SK-N-SH (cell line): ENCODE measurements at regions not wholly inside any gene's neighbourhood (a gene's known extent, or its start where the extent isn't known, plus 50 kb on each side); places are given as distances from the start of the nearest gene placed in this dataset.

Source experiments
- CTCF ChIA-PET: fragments of 300-600, 350-600 bp; formaldehyde crosslinking; extraction: SDS; loops from one replicate; lab custom pipeline; 2021; lab: Yijun Ruan, JAX
- POLR2A ChIA-PET: fragments of 350-600 bp; sonication (Branson Sonifier 250); formaldehyde crosslinking; extraction: SDS; loops from one replicate; lab custom pipeline; 2020; ENCODE audit warnings: antibody characterized with exemption, inconsistent platforms; lab: Yijun Ruan, JAX
- DNase-seq: peaks from one replicate; pipeline ENCODE4 v3.0.0; 2012
- H2AFZ ChIP-seq: fragments of 200-600 bp; sonication (generic); 2 replicates; pipeline ENCODE4 v1.8.1; 2016; ENCODE audit warnings: antibody characterized with exemption, mild to moderate bottlenecking, low read depth
- H3F3A ChIP-seq: fragments of 200-600 bp; sonication (generic); replicated peaks from 2 replicates; pipeline ENCODE3; 2016; ENCODE audit warnings: antibody characterized with exemption, mild to moderate bottlenecking; ENCODE audit not compliant: insufficient read depth
- H3K27ac ChIP-seq, 2 experiments: fragments of 200-500 bp in 1 of 2; fragments of 200-600 bp in 1 of 2; sonication (Bioruptor generic) in 1 of 2; sonication (generic), shearing (Covaris generic) in 1 of 2; 2 replicates each; pipeline versions ENCODE4 v1.5.1 to v1.6.1; 2014 to 2016; ENCODE audit warnings: low read depth in 2 of 2, inconsistent platforms in 1 of 2, low read length in 1 of 2, mild to moderate bottlenecking in 1 of 2, mixed read lengths in 1 of 2
- H3K27me3 ChIP-seq: fragments of 200-600 bp; sonication (generic), shearing (Covaris generic); 2 replicates; pipeline ENCODE4 v1.6.1; 2016; ENCODE audit warnings: mixed run types; ENCODE audit not compliant: insufficient read depth
- H3K36me3 ChIP-seq, 2 experiments: fragments of 200-500 bp in 1 of 2; fragments of 200-600 bp in 1 of 2; sonication (Bioruptor generic) in 1 of 2; sonication (generic) in 1 of 2; replicated peaks in 1 of 2; 2 replicates each; pipeline versions ENCODE3 to v1.5.1; 2014 to 2016; ENCODE audit warnings: low read length in 1 of 2, mild to moderate bottlenecking in 1 of 2; ENCODE audit not compliant: insufficient read depth in 2 of 2, control insufficient read depth in 1 of 2
- H3K4me1 ChIP-seq, 2 experiments: fragments of 200-500 bp in 1 of 2; fragments of 200-600 bp in 1 of 2; sonication (Bioruptor generic) in 1 of 2; sonication (generic), shearing (Covaris generic) in 1 of 2; 2 replicates each; pipeline versions ENCODE4 v1.5.1 to v1.6.1; 2014 to 2016; ENCODE audit warnings: low read depth in 1 of 2, low read length in 1 of 2, mixed run types in 1 of 2; ENCODE audit not compliant: insufficient read depth in 2 of 2, control insufficient read depth in 1 of 2
- H3K4me2 ChIP-seq: fragments of 200-600 bp; sonication (generic), shearing (Covaris generic); 2 replicates; pipeline ENCODE4 v1.6.1; 2017; ENCODE audit warnings: mixed run types
- H3K4me3 ChIP-seq, 2 experiments: fragments of 200-500 bp in 1 of 2; fragments of 200-600 bp in 1 of 2; sonication (Bioruptor generic) in 1 of 2; sonication (generic), shearing (Covaris generic) in 1 of 2; 2 replicates each; pipeline versions ENCODE4 v1.5.1 to v1.8.1; 2014 to 2016; ENCODE audit warnings: low read depth in 2 of 2, inconsistent platforms in 1 of 2, low read length in 1 of 2, mild to moderate bottlenecking in 1 of 2, mixed read lengths in 1 of 2, moderate library complexity in 1 of 2
- H3K79me2 ChIP-seq: fragments of 200-600 bp; sonication (generic); 2 replicates; pipeline ENCODE4 v1.8.1; 2017; ENCODE audit warnings: mild to moderate bottlenecking; ENCODE audit not compliant: insufficient read depth
- H3K9ac ChIP-seq: fragments of 200-600 bp; sonication (generic); 2 replicates; pipeline ENCODE4 v1.6.1; 2017; ENCODE audit warnings: mixed run types
- H3K9me2 ChIP-seq: fragments of 200-600 bp; sonication (generic); 2 replicates; pipeline ENCODE4 v1.6.1; 2017; ENCODE audit warnings: mixed run types
- H3K9me3 ChIP-seq: fragments of 200-600 bp; sonication (generic); 2 replicates; pipeline ENCODE4 v1.6.1; 2017; ENCODE audit warnings: mixed run types, mild to moderate bottlenecking, moderate library complexity
- H4K20me1 ChIP-seq: fragments of 200-600 bp; sonication (generic); 2 replicates; pipeline ENCODE4 v1.6.1; 2017; ENCODE audit warnings: mild to moderate bottlenecking, mixed run types; ENCODE audit not compliant: insufficient read depth
- CTCF ChIP-seq: fragments of 200-600 bp; sonication (generic); IDR thresholded peaks from 2 replicates; pipeline ENCODE4 v1.6.1; 2017; ENCODE audit warnings: antibody characterized with exemption, mild to moderate bottlenecking, moderate library complexity
- ELF1 ChIP-seq: IDR thresholded peaks from 2 replicates; pipeline ENCODE4 v1.4.0; 2012
- FOSL2 ChIP-seq: IDR thresholded peaks from 2 replicates; pipeline ENCODE4 v1.4.0; 2012; ENCODE audit warnings: low read depth, mild to moderate bottlenecking, moderate library complexity, borderline replicate concordance
- FOXJ3 ChIP-seq: sonication (generic); formaldehyde crosslinking; IDR thresholded peaks from 2 replicates; pipeline ENCODE4 v1.5.1; 2020; ENCODE audit warnings: mild to moderate bottlenecking, missing genetic modification reagents
- FOXM1 ChIP-seq: IDR thresholded peaks from 2 replicates; pipeline ENCODE4 v1.4.0; 2012; ENCODE audit warnings: low read depth, mild to moderate bottlenecking
- GABPA ChIP-seq: IDR thresholded peaks from 2 replicates; pipeline ENCODE4 v1.4.0; 2012; ENCODE audit warnings: low read depth, mild to moderate bottlenecking
- GATA2 ChIP-seq: sonication (generic); formaldehyde crosslinking; IDR thresholded peaks from 2 replicates; pipeline ENCODE4 v1.5.0; 2020; ENCODE audit warnings: mild to moderate bottlenecking, missing genetic modification reagents
- MAX ChIP-seq: IDR thresholded peaks from 2 replicates; pipeline ENCODE4 v1.4.0; 2012; ENCODE audit warnings: low read depth
- MEF2A ChIP-seq: IDR thresholded peaks from 2 replicates; pipeline ENCODE4 v1.4.0; 2012; ENCODE audit warnings: low read depth, borderline replicate concordance
- POLR2AphosphoS5 ChIP-seq: IDR thresholded peaks from 2 replicates; pipeline ENCODE4 v1.6.1; 2012; ENCODE audit warnings: low read depth, low read length
- RAD21 ChIP-seq: IDR thresholded peaks from 2 replicates; pipeline ENCODE4 v1.6.1; 2012; ENCODE audit warnings: mild to moderate bottlenecking, low read length
- RCOR1 ChIP-seq: fragments of 150-350 bp; IDR thresholded peaks from 2 replicates; pipeline ENCODE4 v1.6.1; 2017; ENCODE audit warnings: antibody characterized with exemption, low read length
- SIN3A ChIP-seq: IDR thresholded peaks from 2 replicates; pipeline ENCODE4 v1.6.1; 2012; ENCODE audit warnings: low read depth, mild to moderate bottlenecking, low read length, moderate library complexity, borderline replicate concordance
- TAF1 ChIP-seq: IDR thresholded peaks from 2 replicates; pipeline ENCODE4 v1.6.1; 2012; ENCODE audit warnings: low read depth, mild to moderate bottlenecking, low read length, moderate library complexity, borderline replicate concordance
- TCF12 ChIP-seq: IDR thresholded peaks from 2 replicates; pipeline ENCODE4 v1.4.0; 2012
- TEAD4 ChIP-seq: IDR thresholded peaks from 2 replicates; pipeline ENCODE4 v1.4.0; 2012; ENCODE audit warnings: mild to moderate bottlenecking, borderline replicate concordance; ENCODE audit not compliant: insufficient read depth
- YY1 ChIP-seq: IDR thresholded peaks from 2 replicates; pipeline ENCODE4 v1.4.0; 2012; ENCODE audit warnings: low read depth, mild to moderate bottlenecking
- WGBS: methylation state at CpG from one replicate; pipeline ENCODE4 v1.1.6; 2017; ENCODE audit warnings: low lambda C conversion rate; 5-methylcytosine and 5-hydroxymethylcytosine counted together

- Histone ChIP-seq H3K4me3 (no peak overlapping the region), H3K4me1 (no peaks in the 10 kb centered on the region; a peak in 1 of 4 replicates), H3K36me3 (peaks cover 0 to 2% of the 10 kb centered on the region in 2 experiments), H3K9me3 (no peaks in the 10 kb centered on the region), H3K27me3 (no peaks in the 10 kb centered on the region), H3K79me2 (no peaks in the 10 kb centered on the region), H2AFZ (no peak overlapping the region), H3K27ac (no peak overlapping the region), H3K4me2 (no peak overlapping the region), H3F3A (no peaks in the 10 kb centered on the region), H3K9ac (no peak overlapping the region), H3K9me2 (no peaks in the 10 kb centered on the region), H4K20me1 (no peaks in the 10 kb centered on the region)
- 84% methylated on average over 5 of the region's 8 CpGs for WGBS
- CTCF ChIA-PET = interaction anchor here (0.6 to 2.0 kb wide), 3 partner anchors 16 to 89 kb away, joined by 3 to 6 read pairs (median 3); no protein-coding TSS in a partner anchor
- POLR2A ChIA-PET = no interaction called here
- TF ChIP-seq FOSL2 (no peak), ELF1 (no peak)
- DNase-seq = no peak
Observed at GRCh38 chr14:106506881-106507305, 980.5 kb downstream of the TMEM121 start.

GRCh38 chr14:106507354-106507753 is 981.0 kb downstream of the TMEM121 start:
- WGBS = 67% methylated on average over 3 of the region's 3 CpGs
- no peak for DNase-seq
- POLR2A ChIA-PET = no interaction called here

GRCh38 chr14:106508216-106508615 is 981.8 kb downstream of the TMEM121 start:
- Histone ChIP-seq H3K9ac (no peak overlapping the region), H3K4me3 (no peak overlapping the region), H3K27ac (no peak overlapping the region), H3K4me2 (no peak overlapping the region), H2AFZ (no peak overlapping the region), H3K4me1 (no peaks in the 10 kb centered on the region), H3K27me3 (no peaks in the 10 kb centered on the region), H3K9me2 (no peaks in the 10 kb centered on the region), H3F3A (no peaks in the 10 kb centered on the region), H3K9me3 (no peaks in the 10 kb centered on the region), H4K20me1 (no peaks in the 10 kb centered on the region), H3K79me2 (no peaks in the 10 kb centered on the region), H3K36me3 (peaks cover 0 to 2% of the 10 kb centered on the region in 2 experiments)
- ChIA-PET POLR2A (no interaction called here), CTCF (interaction anchor here (0.7 to 2.6 kb wide), 11 partner anchors 10 to 110 kb away, joined by 3 to 9 read pairs (median 3); no protein-coding TSS in a partner anchor)
- WGBS = 18% methylated on average over 3 of the region's 3 CpGs
- DNase-seq = peak; percentile 18
- TF ChIP-seq CTCF (peak; percentile 48), RCOR1 (no peak), RAD21 (peak; percentile 36; the same call in 1 of the 2 replicates)

More at GRCh38 chr14:106507354-106507753, 981.0 kb downstream of the TMEM121 start:
- H3K27me3 ChIP-seq = no peaks in the 10 kb centered on the region
- no peaks in the 10 kb centered on the region for H4K20me1 ChIP-seq
- TF ChIP-seq ELF1 (no peak), TCF12 (no peak), FOSL2 (no peak), POLR2AphosphoS5 (no peak), GABPA (no peak), FOXM1 (no peak), SIN3A (no peak), RCOR1 (no peak), YY1 (no peak), MAX (no peak), TEAD4 (no peak), GATA2 (CRISPR knock-in tag) (no peak), MEF2A (no peak), RAD21 (no peak), FOXJ3 (CRISPR knock-in tag) (no peak), TAF1 (no peak)
- H3K79me2 ChIP-seq = no peaks in the 10 kb centered on the region
- no peak overlapping the region for H2AFZ ChIP-seq
- H3K4me3 ChIP-seq = no peak overlapping the region
- no peaks in the 10 kb centered on the region for H3F3A ChIP-seq
- H3K4me1 ChIP-seq = no peaks in the 10 kb centered on the region; a peak in 1 of 4 replicates
- no peak overlapping the region for H3K4me2 ChIP-seq
- no peaks in the 10 kb centered on the region for H3K9me3 ChIP-seq
- no peak overlapping the region for H3K9ac ChIP-seq
- CTCF ChIA-PET = interaction anchor here (0.6 to 2.0 kb wide), 8 partner anchors 13 to 90 kb away, joined by 3 to 6 read pairs (median 3); no protein-coding TSS in a partner anchor
- no peak overlapping the region for H3K27ac ChIP-seq
- peaks cover 0 to 2% of the 10 kb centered on the region in 2 experiments for H3K36me3 ChIP-seq
- H3K9me2 ChIP-seq = no peaks in the 10 kb centered on the region
